ENCODE measurements at regions not wholly inside any gene's neighbourhood (a gene's known extent, or its start where the extent isn't known, plus 50 kb on each side); places are given as distances from the start of the nearest gene placed in this dataset.

GRCh38 chr14:48900565-48900964 lies 685.6 kb downstream of the RPS29 start:
- intact Hi-C loops (cut with micrococcal nuclease): no loop called here

GRCh38 chr14:48890333-48890732 lies 695.8 kb downstream of the RPS29 start:
- intact Hi-C loops (cut with micrococcal nuclease): no loop called here

- intact Hi-C loops (cut with micrococcal nuclease): no loop called here
Measured at GRCh38 chr14:48876806-48877340, 709.3 kb downstream of the RPS29 start.

DNA sequence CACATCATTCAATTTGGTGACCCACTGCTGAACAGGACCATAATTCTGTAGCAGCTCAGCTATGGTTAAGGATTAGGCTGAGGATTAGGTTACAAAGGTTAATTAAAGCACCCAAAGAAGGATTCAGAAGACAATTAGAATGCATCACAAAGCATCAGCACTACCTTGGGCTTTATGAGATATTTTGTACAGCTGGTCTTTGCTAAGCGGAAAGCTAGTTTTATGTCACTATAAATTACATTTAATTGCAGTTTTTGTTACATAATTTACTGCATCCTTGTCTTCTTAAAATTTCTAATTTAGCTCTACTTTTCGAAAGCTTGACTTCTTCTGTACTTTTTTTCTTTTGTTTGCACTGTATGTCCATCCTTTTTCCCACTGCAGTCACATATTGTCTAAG lies 711.5 kb downstream of the RPS29 start:
- intact Hi-C loops (cut with micrococcal nuclease): no loop called here

DNA sequence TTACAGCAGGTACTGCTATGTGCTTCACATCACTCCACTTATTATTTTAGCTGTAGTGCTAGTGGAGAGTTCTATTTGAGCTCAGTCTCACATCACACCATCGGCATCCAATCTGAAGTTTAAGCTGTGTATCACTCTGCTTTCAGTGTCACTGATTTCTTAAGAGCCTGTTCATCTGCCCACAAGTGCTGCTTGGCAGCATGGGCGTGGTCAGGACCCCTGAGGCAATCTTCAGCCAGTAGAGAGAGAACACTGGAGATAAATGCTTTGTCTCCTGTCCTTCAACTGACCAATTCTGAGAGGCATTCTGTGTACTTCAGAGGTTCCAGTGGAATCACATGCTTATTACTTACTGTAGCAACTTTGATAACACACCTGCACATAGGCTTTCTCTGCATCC lies 728.8 kb downstream of the RPS29 start:
- intact Hi-C loops (cut with micrococcal nuclease): no loop called here

DNA sequence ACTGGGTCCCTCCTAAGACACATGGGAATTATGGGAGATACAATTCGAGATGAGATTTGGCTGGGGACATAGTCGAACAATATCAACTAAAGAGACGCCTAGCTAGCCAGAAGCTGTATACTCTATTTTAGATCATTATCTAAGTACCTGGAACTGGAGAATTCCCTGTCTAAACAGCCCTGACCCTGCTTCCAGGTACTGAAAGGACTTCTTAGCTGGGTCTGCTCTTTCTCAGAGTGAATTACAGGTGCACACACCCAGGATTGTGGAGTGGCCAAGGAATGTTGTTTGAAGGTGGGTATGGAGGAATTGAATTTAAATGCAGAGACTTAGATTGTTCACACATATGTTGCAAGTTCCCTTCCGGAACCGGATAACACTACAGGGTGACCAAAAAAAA lies 733.0 kb downstream of the RPS29 start:
- intact Hi-C loops (cut with micrococcal nuclease): no loop called here

DNA sequence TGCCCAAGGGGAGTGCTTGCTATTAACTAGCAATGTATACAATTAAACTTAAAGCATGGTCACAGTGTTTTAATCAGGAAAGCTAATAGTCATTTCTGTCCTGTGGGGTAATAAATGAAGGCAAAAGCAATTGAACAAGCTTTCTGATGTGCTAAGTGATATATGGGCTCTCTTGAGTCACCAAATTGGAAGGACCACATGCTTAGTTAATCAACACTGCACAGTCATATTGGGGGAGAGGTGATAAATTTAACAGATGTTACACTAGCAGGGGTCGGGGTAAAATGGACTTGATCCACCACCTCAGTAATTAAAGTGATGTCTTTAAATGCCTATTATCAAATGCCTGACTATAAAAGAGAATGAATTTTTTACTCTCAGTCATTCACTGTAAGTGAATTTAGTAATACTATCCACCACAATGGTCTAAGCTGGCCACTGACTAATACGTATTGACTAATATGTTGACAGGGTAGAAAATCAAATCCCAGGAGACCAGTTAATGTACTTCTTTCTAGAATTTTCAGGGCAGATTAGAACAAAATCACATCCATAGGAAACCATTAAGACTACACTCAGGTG lies 736.3 kb downstream of the RPS29 start:
- intact Hi-C loops (cut with micrococcal nuclease): no loop called here

DNA sequence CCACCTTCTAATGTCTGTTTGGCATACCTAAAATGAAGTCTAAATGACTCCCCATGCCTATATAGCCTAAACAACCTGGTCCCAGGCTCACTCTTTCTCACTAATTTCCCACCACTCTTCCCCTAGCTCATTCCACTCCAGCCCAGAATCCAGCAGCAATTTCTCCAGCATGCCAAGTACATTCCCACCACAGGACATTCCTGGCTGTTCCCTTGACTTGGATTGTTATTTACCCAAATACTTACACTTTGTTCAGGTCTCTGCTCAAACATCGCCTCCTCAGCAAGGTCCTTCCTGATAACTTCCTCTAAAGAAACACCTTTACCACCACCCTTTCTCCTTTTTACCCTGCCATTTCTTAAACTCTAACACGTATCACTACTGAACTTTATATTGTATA lies 743.4 kb downstream of the RPS29 start:
- intact Hi-C loops (cut with micrococcal nuclease): no loop called here

GRCh38 chr14:48826058-48826457 lies 760.1 kb downstream of the RPS29 start:
- intact Hi-C loops (cut with micrococcal nuclease): no loop called here

GRCh38 chr14:48814562-48814961 lies 771.6 kb downstream of the RPS29 start:
- intact Hi-C loops (cut with micrococcal nuclease): no loop called here

GRCh38 chr14:48805315-48805714 lies 780.9 kb downstream of the RPS29 start:
- intact Hi-C loops (cut with micrococcal nuclease): no loop called here

DNA sequence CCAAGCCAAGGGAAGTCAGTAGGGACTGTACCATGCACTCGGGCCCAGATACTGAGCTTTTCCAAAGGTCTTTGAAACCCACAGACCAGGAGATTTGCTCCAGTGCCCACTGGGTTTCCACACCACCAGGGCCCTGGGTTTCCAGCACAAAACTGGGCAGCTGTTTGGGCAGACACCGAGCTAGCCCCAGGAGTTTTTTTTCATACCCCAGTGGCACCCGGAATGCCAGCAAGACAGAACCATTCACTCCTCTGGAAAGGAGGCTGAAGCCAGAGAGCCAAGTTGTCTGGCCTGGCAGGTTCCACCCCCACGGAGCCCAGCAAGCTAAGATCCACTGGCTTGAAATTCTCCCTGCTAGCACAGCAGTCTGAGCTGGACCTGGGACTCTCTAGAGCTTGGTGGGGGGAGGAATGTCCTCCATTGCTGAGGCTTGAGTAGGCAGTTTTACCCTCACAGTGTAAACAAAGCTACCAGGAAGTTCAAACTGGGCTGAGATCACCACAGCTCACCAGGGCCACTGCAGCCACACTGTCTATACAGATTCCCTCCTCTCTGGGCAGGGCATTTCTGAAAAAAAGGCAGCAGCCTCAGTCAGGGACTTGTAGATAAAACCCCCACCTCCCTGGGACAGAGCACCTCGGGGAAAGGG lies 793.7 kb downstream of the RPS29 start:
- intact Hi-C loops (cut with micrococcal nuclease): no loop called here

DNA sequence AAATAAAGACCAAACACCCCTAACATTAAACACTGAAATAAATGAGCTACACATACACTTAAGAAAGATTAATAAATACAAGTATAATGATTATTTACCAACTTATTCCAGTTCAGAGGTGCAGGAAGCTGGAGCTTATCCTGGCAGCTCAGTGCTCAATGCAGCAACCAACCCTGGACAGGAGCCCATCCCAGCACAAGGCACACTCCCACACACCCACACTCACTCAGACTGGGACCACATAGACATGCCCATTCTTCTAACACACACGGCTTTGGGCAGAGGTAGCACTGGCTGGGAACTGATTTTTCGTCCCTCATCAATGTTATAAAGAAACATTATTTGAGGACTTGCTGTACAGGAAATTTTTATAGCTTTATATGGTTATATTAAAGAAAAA lies 797.4 kb downstream of the RPS29 start:
- intact Hi-C loops (cut with micrococcal nuclease): no loop called here

GRCh38 chr14:48786498-48786897 lies 799.7 kb downstream of the RPS29 start:
- intact Hi-C loops (cut with micrococcal nuclease): no loop called here

DNA sequence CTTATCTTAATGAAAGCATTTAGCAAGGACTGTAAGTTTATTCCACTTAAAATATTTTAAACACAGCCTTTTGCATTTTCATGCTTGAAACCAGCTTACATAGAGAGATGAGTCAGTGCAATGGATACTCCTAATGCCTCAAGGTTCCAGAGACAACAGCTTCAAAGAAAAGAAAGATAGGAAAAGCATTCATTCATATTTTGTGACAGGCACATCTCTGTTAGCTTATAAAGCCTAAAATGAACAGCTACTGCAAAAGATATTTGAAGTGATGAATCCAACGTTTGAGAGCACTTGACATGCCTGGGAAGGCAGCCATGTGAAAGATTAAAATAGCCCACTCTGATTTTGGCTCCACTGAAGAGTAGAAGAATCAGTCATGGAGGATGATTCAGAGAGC lies 814.5 kb downstream of the RPS29 start:
- intact Hi-C loops (cut with micrococcal nuclease): no loop called here

- intact Hi-C loops (cut with micrococcal nuclease): no loop called here
Measured at GRCh38 chr14:48751293-48751692, 834.9 kb downstream of the RPS29 start.

- intact Hi-C loops (cut with micrococcal nuclease): no loop called here
Measured at GRCh38 chr14:48748151-48748675, 838.0 kb downstream of the RPS29 start.

GRCh38 chr14:48747561-48748089 lies 838.6 kb downstream of the RPS29 start:
- intact Hi-C loops (cut with micrococcal nuclease): no loop called here

GRCh38 chr14:48744202-48744601 lies 842.0 kb downstream of the RPS29 start:
- intact Hi-C loops (cut with micrococcal nuclease): no loop called here

DNA sequence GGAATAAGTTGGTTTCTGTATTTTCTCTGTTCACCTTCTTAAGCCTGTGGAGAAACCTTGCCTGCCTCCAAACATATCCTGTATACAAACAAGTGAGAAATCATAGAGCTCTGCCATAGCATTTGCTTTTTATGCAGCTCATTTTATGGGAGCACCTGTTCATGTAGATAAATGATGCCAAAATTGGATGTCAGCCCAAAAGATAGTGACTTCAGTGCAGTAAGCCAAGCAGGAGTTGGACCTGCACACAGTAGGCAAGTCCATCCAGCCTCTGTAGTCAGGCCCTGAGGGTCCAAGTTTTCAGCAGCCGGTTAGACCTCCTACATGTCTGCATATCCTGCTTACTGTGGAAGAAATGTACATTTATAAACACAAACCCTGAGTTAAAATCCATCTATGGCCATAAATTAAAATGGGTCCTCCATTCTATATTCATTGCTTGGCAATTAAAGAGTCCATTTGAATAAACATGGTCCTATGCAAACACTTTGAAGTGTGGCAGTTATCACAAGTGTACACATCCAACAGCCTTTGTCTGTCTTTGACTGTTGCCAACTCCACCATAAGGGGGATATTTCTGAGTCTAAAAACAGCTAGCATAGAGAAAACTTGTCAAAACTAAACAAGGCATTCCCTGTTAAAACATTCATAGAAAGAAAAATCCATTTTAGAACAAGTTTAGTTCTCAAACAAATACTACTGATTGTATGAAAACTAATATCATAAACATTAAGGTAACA lies 847.8 kb downstream of the RPS29 start:
- intact Hi-C loops (cut with micrococcal nuclease): no loop called here

DNA sequence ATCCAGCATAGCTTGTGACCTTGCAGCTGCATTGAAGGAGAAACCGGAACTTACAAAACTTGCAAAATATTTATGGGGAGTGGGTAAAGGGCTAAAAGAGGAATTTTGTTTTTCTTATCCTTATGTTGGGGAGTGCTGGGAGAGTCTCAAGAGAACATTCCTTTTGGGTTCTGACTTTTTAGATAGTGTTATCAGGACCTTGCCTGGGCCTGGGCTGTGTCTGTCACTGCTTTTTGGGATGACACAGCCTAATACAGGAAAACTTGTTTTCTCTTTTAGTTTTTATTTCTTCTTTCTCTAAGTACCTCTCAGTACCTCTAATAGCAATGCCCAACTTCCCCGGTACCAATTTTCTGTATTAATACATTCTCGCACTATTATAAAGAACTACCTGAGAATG lies 850.6 kb downstream of the RPS29 start:
- intact Hi-C loops (cut with micrococcal nuclease): no loop called here

GRCh38 chr14:48731260-48731659 lies 854.9 kb downstream of the RPS29 start:
- intact Hi-C loops (cut with micrococcal nuclease): no loop called here

Data from T-helper 2 cell treated with Interferon-gamma antibody and Interleukin-4, amounts not matched to agents 100 ng/mL and 5 ng/mL, for 36 hours (primary cell).